HFFc6 (cell line): ENCODE measurements at regions not wholly inside any gene's neighbourhood (a gene's known extent, or its start where the extent isn't known, plus 50 kb on each side); places are given as distances from the start of the nearest gene placed in this dataset.

Experiments used
- DNase-seq: peaks from one replicate; pipeline ENCODE4 v3.0.0-alpha.2; 2018
- H3K27ac Mint-ChIP-seq: 2 replicates; pipeline ENCODE4 v1.8.0; 2020; ENCODE audit warnings: mild to moderate bottlenecking, mixed read lengths
- H3K27me3 Mint-ChIP-seq: 2 replicates; pipeline ENCODE4 v1.8.0; 2021; ENCODE audit warnings: mild to moderate bottlenecking, moderate library complexity, mixed read lengths; ENCODE audit not compliant: insufficient read depth
- H3K36me3 Mint-ChIP-seq: 2 replicates; pipeline ENCODE4 v1.8.0; 2021; ENCODE audit warnings: low read depth, mixed read lengths
- H3K4me1 Mint-ChIP-seq: 2 replicates; pipeline ENCODE4 v1.8.0; 2020; ENCODE audit warnings: low read depth, mixed read lengths
- H3K4me3 Mint-ChIP-seq: 2 replicates; pipeline ENCODE4 v1.8.0; 2020; ENCODE audit warnings: mild to moderate bottlenecking, moderate library complexity, mixed read lengths
- H3K9me3 Mint-ChIP-seq: 2 replicates; pipeline ENCODE4 v1.8.0; 2020; ENCODE audit warnings: mild to moderate bottlenecking, mixed read lengths
- CTCF ChIP-seq: fragments of 200-600 bp; sonication (generic); IDR thresholded peaks from 2 replicates; pipeline ENCODE4 v1.5.0; 2021; ENCODE audit warnings: antibody characterized with exemption, mild to moderate bottlenecking

GRCh38 chr1:82950606-82951200 is 1048.2 kb downstream of the TTLL7 start:
- no peak overlapping the region for H3K4me3 Mint-ChIP-seq
- H3K4me1 Mint-ChIP-seq = no peaks in the 10 kb centered on the region
- no peaks in the 10 kb centered on the region for H3K27me3 Mint-ChIP-seq
- H3K27ac Mint-ChIP-seq = no peak overlapping the region
- no peak for DNase-seq
- peaks cover 17% of the 10 kb centered on the region for H3K9me3 Mint-ChIP-seq
- H3K36me3 Mint-ChIP-seq = no peaks in the 10 kb centered on the region
- no peak for TF ChIP-seq CTCF

GRCh38 chr1:82948386-82948785 is 1050.5 kb downstream of the TTLL7 start:
- Mint-ChIP-seq H3K9me3 (peaks cover 29% of the 10 kb centered on the region), H3K27me3 (no peaks in the 10 kb centered on the region), H3K27ac (no peak overlapping the region), H3K4me3 (no peak overlapping the region), H3K4me1 (no peaks in the 10 kb centered on the region), H3K36me3 (no peaks in the 10 kb centered on the region)
- DNase-seq = no peak
- TF ChIP-seq CTCF = no peak

GRCh38 chr1:82947278-82947677 is 1051.7 kb downstream of the TTLL7 start:
- no peak for TF ChIP-seq CTCF
- Mint-ChIP-seq H3K4me1 (no peaks in the 10 kb centered on the region), H3K27me3 (no peaks in the 10 kb centered on the region), H3K36me3 (peaks cover 5% of the 10 kb centered on the region; the same call in 1 of the 2 replicates), H3K4me3 (no peak overlapping the region), H3K9me3 (peaks cover 36% of the 10 kb centered on the region), H3K27ac (no peak overlapping the region)
- DNase-seq = no peak

GRCh38 chr1:82946096-82946605 is 1052.8 kb downstream of the TTLL7 start:
- DNase-seq = no peak
- no peak overlapping the region for H3K4me3 Mint-ChIP-seq
- peaks cover 39% of the 10 kb centered on the region for H3K9me3 Mint-ChIP-seq
- no peaks in the 10 kb centered on the region for H3K27me3 Mint-ChIP-seq
- peaks cover 5% of the 10 kb centered on the region; the same call in 1 of the 2 replicates for H3K36me3 Mint-ChIP-seq
- no peaks in the 10 kb centered on the region for H3K4me1 Mint-ChIP-seq
- H3K27ac Mint-ChIP-seq = no peak overlapping the region
- no peak for TF ChIP-seq CTCF

- Mint-ChIP-seq H3K4me1 (no peaks in the 10 kb centered on the region), H3K27me3 (no peaks in the 10 kb centered on the region), H3K4me3 (no peak overlapping the region), H3K9me3 (peaks cover 51% of the 10 kb centered on the region), H3K36me3 (peaks cover 5% of the 10 kb centered on the region; the same call in 1 of the 2 replicates), H3K27ac (no peak overlapping the region)
- DNase-seq = no peak
- no peak for TF ChIP-seq CTCF
Measured at GRCh38 chr1:82944822-82945221, 1054.1 kb downstream of the TTLL7 start.
